Upper lobe of left lung (tissue), 6 donors: ENCODE measurements at regions not wholly inside any gene's neighbourhood (a gene's known extent, or its start where the extent isn't known, plus 50 kb on each side); places are given as distances from the start of the nearest gene placed in this dataset.
A peak's percentile ranks its signal among the peaks of the same experiment; 100 is the strongest.

Source experiments
- ATAC-seq, 2 donors: fragments of 200-7000 bp; cut with Tn5 transposase; one replicate each; pipeline ENCODE4 v1.9.1; 2022; ENCODE audit warnings: mild to moderate bottlenecking in 2 of 2, moderate library complexity in 2 of 2; ENCODE audit not compliant: low FRiP score in 2 of 2
- DNase-seq, 2 donors: peaks; one replicate each; pipeline ENCODE4 v3.0.0-alpha.2; 2019 to 2020
- H3K27ac ChIP-seq, 4 donors: fragments of 200-600 bp; sonication (generic); one replicate each; pipeline ENCODE4 v1.5.1; 2016 to 2019
- H3K27me3 ChIP-seq, 4 donors: fragments of 200-600 bp; sonication (generic); one replicate each; pipeline ENCODE4 v1.5.1; 2017 to 2019
- H3K36me3 ChIP-seq, 4 donors: fragments of 200-600 bp; sonication (generic); one replicate each; pipeline ENCODE4 v1.5.1; 2016 to 2019
- H3K4me1 ChIP-seq, 4 donors: fragments of 200-600 bp; sonication (generic); one replicate each; pipeline ENCODE4 v1.5.1; 2018 to 2019
- H3K4me3 ChIP-seq, 4 donors: fragments of 200-600 bp; sonication (generic); one replicate each; pipeline ENCODE4 v1.5.1; 2017 to 2019; ENCODE audit warnings: mild to moderate bottlenecking in 2 of 4, moderate library complexity in 1 of 4
- H3K9me3 ChIP-seq, 4 donors: fragments of 200-600 bp; sonication (generic); one replicate each; pipeline ENCODE4 v1.5.1; 2018 to 2019
- EP300 ChIP-seq, 4 donors: sonication (generic); formaldehyde crosslinking; IDR thresholded peaks; one replicate each; pipeline ENCODE4 v1.5.1; 2017; ENCODE audit warnings: antibody characterized with exemption in 4 of 4, control low read depth in 2 of 4
- POLR2A ChIP-seq, 4 donors: fragments of 450-650 bp; IDR thresholded peaks; one replicate each; pipeline ENCODE4 v1.5.1; 2016 to 2017; ENCODE audit warnings: antibody characterized with exemption in 4 of 4, mild to moderate bottlenecking in 2 of 4
- POLR2AphosphoS5 ChIP-seq, 2 donors: sonication (generic); formaldehyde crosslinking; IDR thresholded peaks; one replicate each; pipeline ENCODE4 v1.5.1; 2017; ENCODE audit warnings: antibody characterized with exemption in 2 of 2
- WGBS, 2 donors: methylation state at CpG; one replicate each; pipeline ENCODE4 v1.1.5; 2017 to 2018; 5-methylcytosine and 5-hydroxymethylcytosine counted together
- TF ChIP-seq, protein P1 (sequence below), 6 experiments: fragments of 450-650 bp in 4 of 6; fragments of 200-600 bp in 2 of 6; sonication (generic) in 2 of 6; IDR thresholded peaks; one replicate each; pipeline ENCODE4 v1.5.1; 2016 to 2019; ENCODE audit warnings: antibody characterized with exemption in 6 of 6
- donor health status: DM: no; HTN: no; CAD: no; lungs with moderate emphysema.
- donor health status: DM: no; HTN: yes; CAD: no; lungs with severe emphysema.

- 82 to 85% methylated on average over 4 of the region's 4 CpGs for WGBS, 2 donors
- TF ChIP-seq EP300 (IDR thresholded peaks at IDR 0.05), result no peak
- TF ChIP-seq POLR2AphosphoS5 (IDR thresholded peaks at IDR 0.05), result no peak
- no peaks in the 10 kb centered on the region for H3K9me3 ChIP-seq
- no peak for ATAC-seq
- no peak overlapping the region for H3K27ac ChIP-seq
- H3K36me3 ChIP-seq, result no peaks in the 10 kb centered on the region
- no peak for DNase-seq
- H3K4me3 ChIP-seq, result no peak overlapping the region
- H3K27me3 ChIP-seq, result no peaks in the 10 kb centered on the region
- H3K4me1 ChIP-seq, result peaks cover 15 to 47% (median 29%) of the 10 kb centered on the region in 4 donors
Measured at GRCh38 chr13:99042521-99043250, 64.8 kb upstream of the DOCK9 start.

GRCh38 chr13:99043831-99044231 is 66.0 kb upstream of the DOCK9 start:
- ATAC-seq, result no peak
- DNase-seq, result no peak
- peaks cover 15 to 49% (median 31%) of the 10 kb centered on the region in 4 donors for H3K4me1 ChIP-seq
- no peaks in the 10 kb centered on the region for H3K36me3 ChIP-seq
- H3K27me3 ChIP-seq, result no peaks in the 10 kb centered on the region
- no peak overlapping the region for H3K4me3 ChIP-seq
- H3K9me3 ChIP-seq, result no peaks in the 10 kb centered on the region
- H3K27ac ChIP-seq, result no peak overlapping the region
- 95 to 100% methylated on average over 4 of the region's 4 CpGs for WGBS, 2 donors
- TF ChIP-seq POLR2AphosphoS5 (IDR thresholded peaks at IDR 0.05) (no peak), EP300 (IDR thresholded peaks at IDR 0.05) (no peak), POLR2A (IDR thresholded peaks at IDR 0.05) (no peak)
- TF ChIP-seq, protein P1, sequence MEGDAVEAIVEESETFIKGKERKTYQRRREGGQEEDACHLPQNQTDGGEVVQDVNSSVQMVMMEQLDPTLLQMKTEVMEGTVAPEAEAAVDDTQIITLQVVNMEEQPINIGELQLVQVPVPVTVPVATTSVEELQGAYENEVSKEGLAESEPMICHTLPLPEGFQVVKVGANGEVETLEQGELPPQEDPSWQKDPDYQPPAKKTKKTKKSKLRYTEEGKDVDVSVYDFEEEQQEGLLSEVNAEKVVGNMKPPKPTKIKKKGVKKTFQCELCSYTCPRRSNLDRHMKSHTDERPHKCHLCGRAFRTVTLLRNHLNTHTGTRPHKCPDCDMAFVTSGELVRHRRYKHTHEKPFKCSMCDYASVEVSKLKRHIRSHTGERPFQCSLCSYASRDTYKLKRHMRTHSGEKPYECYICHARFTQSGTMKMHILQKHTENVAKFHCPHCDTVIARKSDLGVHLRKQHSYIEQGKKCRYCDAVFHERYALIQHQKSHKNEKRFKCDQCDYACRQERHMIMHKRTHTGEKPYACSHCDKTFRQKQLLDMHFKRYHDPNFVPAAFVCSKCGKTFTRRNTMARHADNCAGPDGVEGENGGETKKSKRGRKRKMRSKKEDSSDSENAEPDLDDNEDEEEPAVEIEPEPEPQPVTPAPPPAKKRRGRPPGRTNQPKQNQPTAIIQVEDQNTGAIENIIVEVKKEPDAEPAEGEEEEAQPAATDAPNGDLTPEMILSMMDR (IDR thresholded peaks at IDR 0.05), result no peak

DNA sequence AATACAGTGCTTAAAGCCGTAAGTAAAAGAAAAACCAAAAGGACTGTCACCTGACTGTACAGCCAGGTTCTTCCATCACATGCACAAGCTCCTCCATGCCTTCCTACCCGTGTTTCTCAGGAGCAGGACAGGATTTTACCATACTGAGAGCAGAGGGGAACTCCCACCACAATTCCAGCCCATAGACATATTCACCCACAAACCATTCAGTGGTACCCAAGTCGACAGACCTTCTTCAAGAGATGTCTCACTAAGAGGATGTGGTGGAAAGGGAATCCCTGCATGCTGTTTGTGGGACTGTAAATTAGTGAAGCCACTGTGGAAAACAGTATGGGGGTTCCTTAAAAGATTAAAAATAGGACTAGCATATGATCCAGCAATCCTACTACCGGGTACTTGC is 66.9 kb upstream of the DOCK9 start:
- Histone ChIP-seq H3K4me3 (no peak overlapping the region), H3K27me3 (no peaks in the 10 kb centered on the region), H3K4me1 (peaks cover 15 to 49% (median 31%) of the 10 kb centered on the region in 4 donors), H3K36me3 (no peaks in the 10 kb centered on the region), H3K9me3 (no peaks in the 10 kb centered on the region), H3K27ac (peak overlapping the region in 2 of 4 donors; percentile 62 to 64)
- TF ChIP-seq POLR2A (IDR thresholded peaks at IDR 0.05) (no peak), EP300 (IDR thresholded peaks at IDR 0.05) (no peak), POLR2AphosphoS5 (IDR thresholded peaks at IDR 0.05) (no peak)
- TF ChIP-seq, protein P1 (IDR thresholded peaks at IDR 0.05), result no peak
- ATAC-seq (no peak), DNase-seq (no peak)
- 65 to 76% methylated on average over 4 of the region's 4 CpGs for WGBS, 2 donors

DNA sequence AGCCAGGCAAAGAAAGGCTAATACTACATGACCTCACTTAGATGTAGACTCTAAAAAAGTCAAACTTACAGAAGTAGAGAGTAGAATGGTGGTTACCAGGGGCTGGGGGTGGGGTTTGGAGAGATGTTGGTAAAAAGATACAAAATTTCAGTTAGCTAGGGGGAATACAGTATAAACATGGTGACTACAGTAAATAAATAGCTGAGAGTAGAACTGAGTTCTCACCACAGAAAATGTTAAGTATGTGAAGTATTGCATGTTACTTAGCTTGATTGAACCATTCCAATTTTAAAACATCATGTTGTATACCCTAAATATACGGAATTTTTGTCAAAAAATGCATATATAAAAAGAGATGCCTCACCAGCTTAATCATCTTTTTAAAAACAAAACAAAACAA is 67.5 kb upstream of the DOCK9 start:
- H3K4me3 ChIP-seq, result no peak overlapping the region
- TF ChIP-seq, protein P1 (IDR thresholded peaks at IDR 0.05), result no peak
- TF ChIP-seq POLR2A (IDR thresholded peaks at IDR 0.05), result no peak
- no peak for ATAC-seq
- H3K36me3 ChIP-seq, result no peaks in the 10 kb centered on the region
- H3K27ac ChIP-seq, result peak overlapping the region in 3 of 4 donors; percentile 60 to 64 (median 62)
- no peaks in the 10 kb centered on the region for H3K9me3 ChIP-seq
- DNase-seq, result no peak
- peaks cover 15 to 53% (median 31%) of the 10 kb centered on the region in 4 donors for H3K4me1 ChIP-seq
- WGBS, 2 donors, result 42 to 43% methylated on average over 1 of the region's 1 CpG
- H3K27me3 ChIP-seq, result no peaks in the 10 kb centered on the region

- Histone ChIP-seq H3K9me3 (no peaks in the 10 kb centered on the region), H3K4me3 (no peak overlapping the region), H3K27ac (peak overlapping the region; percentile 60 to 75 (median 63)), H3K4me1 (peaks cover 18 to 55% (median 37%) of the 10 kb centered on the region in 4 donors), H3K36me3 (no peaks in the 10 kb centered on the region), H3K27me3 (no peaks in the 10 kb centered on the region)
- no peak for DNase-seq
- TF ChIP-seq EP300 (IDR thresholded peaks at IDR 0.05) (no peak), POLR2AphosphoS5 (IDR thresholded peaks at IDR 0.05) (no peak), POLR2A (IDR thresholded peaks at IDR 0.05) (no peak)
- TF ChIP-seq, protein P1 (IDR thresholded peaks at IDR 0.05), result no peak
- no peak for ATAC-seq
- 29 to 43% methylated on average over 4 of the region's 4 CpGs for WGBS, 2 donors
Measured at GRCh38 chr13:99046851-99047250, 69.0 kb upstream of the DOCK9 start.
